ENCODE measurements at regions not wholly inside any gene's neighbourhood (a gene's known extent, or its start where the extent isn't known, plus 50 kb on each side); places are given as distances from the start of the nearest gene placed in this dataset.

DNA sequence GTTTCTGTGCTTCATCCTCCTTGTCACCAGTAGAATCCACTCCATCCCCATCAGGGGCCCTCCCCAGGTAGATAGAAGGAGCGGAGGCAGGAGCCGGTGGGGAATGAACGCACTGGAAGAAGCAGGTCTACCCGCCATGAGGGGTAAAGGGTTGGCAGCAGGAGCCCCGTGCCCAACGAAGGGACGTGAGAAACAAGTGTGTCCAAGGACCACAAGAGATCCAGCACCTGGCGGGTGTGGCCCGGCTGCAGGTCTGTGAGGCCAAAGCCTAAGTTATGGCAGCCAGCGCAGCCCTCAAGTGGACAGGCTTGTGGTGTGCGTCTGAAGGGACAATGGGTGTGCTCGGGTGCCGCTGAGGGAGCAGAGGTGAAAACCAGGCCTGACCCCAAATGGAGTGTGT, 94.3 kb downstream of the IRX2 start:
- no peak for DNase-seq (ENCODE audit: low read depth)

DNA sequence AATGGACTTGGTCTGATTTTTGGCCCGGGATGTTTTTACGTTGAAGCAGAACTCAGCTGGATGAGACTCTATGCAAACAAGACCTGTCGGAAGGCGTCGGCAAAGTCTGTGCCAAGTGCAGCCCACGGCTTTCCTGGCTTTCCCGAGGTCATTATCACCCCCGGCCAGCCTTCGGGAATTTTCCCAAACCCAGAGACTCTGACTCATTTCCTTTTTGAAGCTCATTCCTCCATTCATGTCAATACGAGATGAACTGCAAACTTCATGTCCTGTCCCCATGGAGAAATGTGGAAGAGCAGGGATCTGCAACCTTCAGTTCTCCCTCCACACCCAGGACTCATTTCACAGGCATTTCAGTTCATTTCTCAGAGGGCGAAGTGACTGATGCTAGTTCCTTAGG, 95.3 kb downstream of the IRX2 start:
- DNase-seq (ENCODE audit: low read depth), result no peak

DNA sequence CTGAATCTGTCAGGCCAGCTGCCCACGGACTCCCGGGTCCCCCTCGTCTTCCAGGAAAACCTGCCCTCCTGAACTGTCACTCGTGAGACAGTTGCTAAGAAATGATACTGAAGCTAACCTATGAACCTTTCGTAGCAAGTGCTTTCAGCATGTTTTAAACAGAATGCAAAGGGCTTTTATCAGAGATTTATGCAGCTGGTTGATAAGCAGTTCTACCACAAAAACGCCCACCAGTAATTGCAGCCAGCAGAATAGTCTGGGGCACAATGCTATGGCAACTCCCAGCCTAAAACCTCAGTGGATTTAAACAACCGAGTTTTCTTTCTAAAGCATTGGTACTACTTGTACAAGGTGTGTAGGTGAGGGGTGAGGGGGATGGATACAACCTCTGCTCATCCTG, 97.5 kb downstream of the IRX2 start:
- no peak for DNase-seq (ENCODE audit: low read depth)

DNA sequence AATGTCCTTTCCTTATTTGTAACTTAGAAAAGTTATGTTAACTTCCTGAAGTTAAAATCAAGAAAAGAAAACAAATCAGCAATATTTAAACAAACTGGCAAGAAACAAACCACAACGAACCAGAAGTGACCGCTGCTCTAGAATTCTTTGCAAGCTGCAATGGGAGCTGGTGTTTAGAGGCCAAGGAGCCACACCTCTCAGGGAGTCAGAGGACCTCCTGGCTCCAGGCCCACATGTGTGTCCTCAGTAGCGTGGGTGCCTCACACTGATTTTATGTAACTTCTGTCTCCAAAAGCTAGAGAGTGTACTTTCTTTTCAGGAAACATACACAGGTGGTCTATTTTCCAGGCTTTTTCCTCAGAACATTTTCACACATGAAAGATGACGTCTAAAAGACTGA, 100.4 kb downstream of the IRX2 start:
- DNase-seq (ENCODE audit: low read depth), result no peak

DNA sequence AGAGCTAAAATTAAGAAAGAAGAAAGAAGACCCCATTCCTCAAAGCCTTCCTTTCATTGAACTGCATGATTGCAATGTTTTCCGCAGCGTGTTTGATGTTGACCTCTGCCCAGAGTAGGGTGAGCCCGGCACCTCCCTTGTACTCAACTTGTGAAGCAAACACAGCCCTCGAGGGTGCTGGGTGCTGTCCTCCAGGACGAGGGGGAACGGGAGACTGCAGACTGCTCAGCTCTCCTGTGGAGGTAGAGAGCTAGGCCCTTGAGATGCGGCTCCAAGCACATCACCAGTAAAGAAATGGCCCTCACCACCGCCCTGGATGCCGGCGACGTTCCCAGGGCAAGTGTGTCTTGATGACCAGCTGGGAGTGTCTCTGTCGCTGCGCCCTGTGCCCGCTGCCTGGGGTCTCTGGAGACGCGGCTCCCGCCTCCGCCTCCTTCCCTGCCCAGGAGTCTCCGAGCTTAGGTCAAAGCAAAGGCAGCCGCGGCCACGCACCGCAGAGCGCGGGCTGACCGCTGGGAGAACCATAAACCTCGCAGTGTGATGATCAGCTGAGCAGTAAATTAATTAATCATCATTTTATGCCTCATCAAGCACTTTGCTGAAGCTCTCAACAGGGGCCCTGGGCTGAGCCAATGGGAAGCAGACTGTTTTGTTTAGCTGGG, 108.7 kb downstream of the IRX2 start:
- DNase-seq (ENCODE audit: low read depth), result no peak

DNA sequence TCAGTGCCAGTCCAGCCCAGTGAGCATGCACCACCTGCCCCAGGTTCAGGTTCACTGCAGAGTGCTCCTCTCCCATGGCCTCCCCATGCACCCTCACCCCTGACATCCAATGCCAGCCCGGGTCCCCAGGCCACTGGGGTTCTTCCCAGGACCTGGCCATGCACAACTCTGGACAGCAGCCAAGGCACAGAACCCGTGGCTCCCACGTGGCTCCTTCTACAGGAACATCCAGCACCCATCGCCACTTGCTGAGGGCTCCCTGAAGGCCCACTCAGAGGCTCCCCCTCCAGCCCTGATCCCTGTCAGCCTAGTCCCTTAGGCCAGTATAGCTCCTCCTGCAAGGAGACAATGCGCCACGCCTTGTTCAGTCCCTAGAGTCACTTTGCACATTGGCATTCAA, 110.8 kb downstream of the IRX2 start:
- no peak for DNase-seq (ENCODE audit: low read depth)

DNA sequence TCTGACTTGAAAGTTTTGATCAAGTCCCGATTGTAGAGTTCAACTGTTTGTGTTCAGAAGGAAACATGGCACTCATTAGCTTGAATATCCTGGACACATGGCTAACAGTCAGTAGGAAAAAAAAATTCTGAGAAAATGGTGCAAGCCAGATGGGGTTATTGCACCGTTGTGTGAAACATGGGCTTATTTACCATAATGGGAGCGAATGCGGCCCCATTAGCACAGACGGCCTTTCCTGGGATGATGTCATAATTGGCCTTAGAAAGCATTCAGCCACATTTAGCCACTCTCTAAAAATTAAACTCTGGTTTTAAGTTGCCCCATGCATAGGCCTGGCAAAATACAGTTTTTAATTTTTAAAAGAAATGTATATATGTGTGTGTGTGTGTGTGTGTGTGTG, 112.1 kb downstream of the IRX2 start:
- no peak for DNase-seq (ENCODE audit: low read depth)

DNA sequence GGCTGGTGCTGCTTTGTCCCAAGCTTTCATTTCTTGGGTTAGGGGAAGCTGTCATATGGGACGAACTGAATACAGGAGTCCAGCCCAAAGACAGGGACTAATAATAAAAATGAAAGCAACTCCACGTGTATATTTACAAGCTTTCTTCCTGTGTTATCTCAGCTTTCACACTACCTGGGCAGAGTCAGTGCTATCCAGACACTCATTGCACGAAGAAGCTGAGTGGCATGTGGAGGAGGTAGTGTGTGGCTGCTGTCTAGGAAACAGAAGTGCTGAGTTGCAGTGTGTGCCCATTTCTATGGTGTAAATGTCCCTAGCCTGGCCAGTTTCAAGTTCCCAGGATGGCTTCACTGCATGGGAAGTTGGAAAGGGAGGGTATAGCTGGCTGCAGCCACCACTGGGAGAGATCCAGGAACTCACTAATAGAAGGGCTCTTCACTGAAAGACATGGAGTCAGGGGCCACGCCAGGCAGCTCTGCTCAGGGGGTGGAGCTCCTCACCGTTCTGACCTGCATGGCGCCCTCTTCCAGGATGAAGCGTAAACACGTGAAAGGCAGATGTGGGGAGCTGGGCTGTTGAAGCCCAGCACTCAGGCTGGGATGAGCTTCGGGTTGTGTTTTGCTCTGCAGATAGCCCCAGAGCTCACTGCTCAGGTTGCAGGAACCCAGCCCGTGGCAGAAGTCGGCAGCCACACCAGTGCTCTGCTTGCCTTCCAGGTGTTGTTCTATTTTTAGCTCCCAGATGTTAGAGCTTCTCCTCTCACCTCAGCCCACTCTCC, 116.9 kb downstream of the IRX2 start:
- DNase-seq (ENCODE audit: low read depth), result no peak

DNA sequence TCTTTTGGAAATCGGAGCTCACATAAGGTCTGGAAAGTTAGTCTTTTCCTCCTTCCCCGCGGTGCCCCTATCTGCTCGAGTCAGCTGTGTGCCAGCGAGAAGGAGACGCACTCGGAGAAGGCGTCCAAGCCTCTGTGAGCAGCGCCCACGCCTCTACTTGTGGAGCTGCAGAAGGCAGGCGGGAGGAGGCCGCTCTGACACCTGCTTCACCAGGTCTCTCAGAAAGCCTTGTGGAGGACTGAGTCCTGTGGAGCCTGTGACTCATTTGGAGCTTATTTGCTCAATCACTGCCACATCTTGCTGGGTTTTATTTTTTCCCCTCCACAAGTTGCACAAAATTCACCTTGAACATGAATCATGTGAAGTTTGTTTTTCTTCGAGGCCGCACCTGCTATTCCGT, 117.5 kb downstream of the IRX2 start:
- DNase-seq (ENCODE audit: low read depth), result no peak

DNA sequence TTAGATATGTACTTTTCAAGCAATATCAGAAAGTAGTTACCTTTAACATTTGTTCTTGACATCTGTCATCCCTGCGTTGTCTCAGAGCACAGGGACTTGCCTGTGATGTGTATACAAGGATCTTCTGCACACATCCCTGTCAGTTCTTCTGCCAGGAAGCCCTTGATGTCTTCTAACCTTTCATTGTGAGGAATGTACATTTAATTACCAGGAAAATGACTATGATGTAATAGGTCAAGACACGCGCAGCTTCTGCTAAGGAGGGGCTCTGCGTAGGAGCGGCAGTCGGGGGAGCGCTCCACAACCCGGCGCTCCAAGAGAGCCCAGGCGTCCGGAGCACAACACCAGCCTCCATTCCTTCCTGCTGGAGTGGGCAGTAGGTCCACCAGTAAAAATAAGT, 119.7 kb downstream of the IRX2 start:
- no peak for DNase-seq (ENCODE audit: low read depth)

DNA sequence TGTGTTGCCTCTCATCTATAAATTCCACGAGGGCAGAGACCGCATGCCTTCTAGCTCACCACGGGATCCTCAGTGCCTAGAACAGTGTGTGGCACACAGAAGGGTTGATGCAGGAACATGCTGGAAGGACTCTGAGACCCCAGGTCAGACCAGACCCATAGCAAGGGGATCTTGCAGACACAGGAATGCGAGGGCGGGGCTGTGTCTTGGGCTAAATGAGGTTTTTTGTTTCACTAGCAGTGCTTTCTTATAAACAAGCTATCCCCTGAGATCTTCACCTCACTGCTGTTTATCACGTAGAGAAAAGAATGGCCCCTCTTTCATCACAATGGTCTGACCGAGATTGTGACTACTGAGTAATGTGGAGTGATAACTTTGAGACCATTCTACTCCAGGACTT, 122.4 kb downstream of the IRX2 start:
- no peak for DNase-seq (ENCODE audit: low read depth)

DNA sequence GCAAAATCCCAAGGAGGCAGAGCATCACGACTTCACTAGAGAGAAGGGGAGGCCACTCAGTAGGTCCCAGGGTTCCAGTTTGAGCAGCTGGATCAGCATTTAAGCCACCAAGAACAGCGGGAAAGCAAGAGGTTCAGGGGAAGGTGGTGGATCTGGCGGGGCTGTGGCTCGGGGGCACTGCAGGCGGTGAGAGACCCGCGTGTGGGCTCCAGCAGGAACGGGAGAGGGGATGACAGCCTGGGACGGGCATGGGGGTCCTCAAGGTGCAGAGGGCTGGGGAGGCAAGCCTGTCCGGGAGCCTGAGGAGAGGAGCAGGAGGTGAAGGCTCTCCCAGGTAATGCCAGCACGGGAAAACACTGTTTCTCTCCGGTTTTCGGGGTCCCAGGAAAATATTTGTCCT, 123.6 kb downstream of the IRX2 start:
- no peak for DNase-seq (ENCODE audit: low read depth)

DNA sequence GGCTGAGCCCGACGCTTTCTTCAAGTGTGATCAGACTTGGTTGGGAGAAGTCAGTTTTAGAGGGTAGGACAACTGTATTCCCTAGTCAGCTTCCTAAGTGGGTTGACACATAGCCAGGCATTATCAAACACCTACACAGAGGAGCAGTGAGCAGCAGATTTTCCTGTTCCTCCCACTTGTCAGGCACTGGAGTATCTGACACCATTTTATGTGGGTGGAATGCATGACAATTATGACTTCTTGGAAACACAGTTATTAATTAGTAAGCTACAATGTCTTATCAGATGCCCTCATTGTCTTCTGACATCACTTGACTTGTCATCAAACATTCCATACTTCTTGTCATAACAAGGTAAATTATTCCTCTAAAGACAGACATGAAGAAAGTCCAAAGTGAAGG, 124.9 kb downstream of the IRX2 start:
- no peak for DNase-seq (ENCODE audit: low read depth)

DNA sequence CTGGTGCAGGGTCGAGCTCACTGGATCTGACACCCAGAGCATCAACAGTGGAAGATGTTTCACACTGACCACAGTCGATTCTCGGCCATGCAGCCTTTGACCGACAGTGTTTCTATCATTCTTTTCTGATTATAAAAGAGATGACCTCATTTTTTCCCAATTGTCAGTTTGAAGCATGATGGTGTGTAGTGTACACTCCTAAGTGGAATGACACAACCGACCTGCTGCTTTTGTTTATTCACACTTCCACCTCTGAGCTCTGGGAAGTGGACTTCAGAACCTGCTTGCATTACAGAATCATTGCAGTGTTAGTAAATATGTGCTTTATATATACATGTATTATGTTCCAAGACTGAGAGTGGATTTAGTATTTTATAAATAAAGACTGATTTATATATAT, 128.6 kb downstream of the IRX2 start:
- DNase-seq (ENCODE audit: low read depth), result no peak

DNA sequence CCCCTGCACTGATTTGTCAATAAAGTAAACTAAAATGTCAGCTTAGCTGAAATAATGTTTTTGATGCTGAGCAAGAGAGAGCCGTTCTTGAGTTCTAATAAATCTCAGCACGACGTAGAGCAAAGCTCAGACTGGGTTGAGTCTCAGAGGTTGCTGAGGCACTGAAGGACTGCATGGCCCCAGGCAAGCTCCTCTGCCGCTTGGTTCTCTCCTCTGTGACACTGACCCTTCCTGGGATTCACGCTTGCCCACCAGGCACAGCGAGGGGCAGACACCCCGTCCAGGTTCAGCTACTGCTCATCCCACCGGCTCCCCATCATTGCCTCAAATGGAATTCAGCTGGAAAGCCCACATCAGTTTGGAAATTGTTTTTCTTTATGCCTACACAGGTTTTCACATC, 129.8 kb downstream of the IRX2 start:
- DNase-seq (ENCODE audit: low read depth), result no peak

DNA sequence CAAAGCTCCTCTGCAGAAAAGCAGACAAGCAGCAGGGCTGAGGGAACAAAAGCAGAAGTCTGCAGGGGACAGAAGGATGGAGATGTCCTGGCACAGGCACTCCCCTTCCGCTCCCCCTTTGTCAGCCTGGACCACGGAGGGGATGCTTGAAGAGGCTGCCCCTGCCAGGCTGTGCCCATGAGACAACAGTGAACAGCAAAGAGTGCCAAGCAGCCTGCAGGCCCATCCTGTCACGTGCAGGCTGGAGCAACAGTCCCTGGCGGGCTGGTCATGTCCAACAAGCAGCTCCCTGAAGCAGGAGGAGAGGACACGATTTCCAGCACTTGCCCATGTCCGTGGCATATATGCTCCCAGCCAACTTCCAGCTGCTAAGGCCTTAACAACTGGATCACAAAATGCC, 132.3 kb downstream of the IRX2 start:
- DNase-seq (ENCODE audit: low read depth), result no peak

DNA sequence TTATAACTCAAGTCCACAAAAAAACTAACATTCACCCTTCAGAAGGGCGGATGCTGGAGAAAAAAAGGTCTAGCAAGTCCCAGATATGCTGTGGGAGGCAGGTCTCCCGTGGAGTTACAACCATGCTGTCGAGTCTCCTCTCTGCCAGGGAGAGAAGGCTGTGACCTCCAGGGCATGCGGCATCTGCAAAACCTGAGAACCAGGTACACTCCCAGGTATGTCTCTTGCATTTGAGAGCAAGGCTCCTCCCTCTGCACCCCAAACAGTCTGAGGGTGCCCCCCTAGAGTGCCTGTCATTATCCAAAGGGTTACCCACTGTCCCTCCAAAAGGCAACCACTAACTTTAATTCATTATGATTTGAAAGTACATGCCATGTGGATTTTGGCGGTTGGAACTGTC, 134.0 kb downstream of the IRX2 start:
- DNase-seq (ENCODE audit: low read depth), result no peak

DNA sequence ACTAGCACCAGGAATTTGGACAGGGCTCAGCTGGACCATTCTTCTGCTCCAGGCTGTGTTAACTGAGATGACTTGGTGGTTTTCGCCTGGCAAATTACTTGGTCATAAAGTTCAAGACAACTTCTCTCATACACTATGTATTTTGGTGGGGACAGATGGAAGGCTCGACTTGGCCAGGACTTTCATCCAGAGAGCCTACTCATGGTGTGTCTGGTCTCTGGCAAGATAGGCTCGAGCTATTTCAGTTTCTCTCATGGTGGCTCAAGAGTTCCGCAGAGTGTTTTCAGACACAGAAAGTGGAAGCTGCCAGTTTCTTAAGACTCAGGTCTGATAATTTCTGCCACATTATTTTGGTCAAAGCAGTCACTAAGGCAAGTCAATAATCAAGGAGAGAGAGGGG, 135.6 kb downstream of the IRX2 start:
- no peak for DNase-seq (ENCODE audit: low read depth)

DNA sequence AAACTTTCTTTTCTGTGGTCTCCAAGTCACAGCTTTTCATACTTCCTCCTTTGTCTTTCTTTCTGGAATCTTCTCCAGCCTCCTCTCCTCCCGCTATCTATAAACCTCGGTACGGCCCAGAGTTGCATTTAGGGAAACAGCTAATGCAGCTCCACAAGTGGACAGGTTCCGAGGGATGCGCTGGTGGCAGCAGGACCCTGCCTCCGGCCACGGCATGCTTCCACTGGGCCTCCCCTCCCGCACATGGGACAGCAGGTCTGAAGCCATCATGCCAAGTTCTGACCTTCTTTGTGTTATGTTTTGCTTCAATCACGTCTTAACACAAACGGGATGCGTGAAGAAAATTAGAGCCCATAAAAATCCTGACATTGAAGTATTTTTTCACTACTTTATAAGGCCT, 136.9 kb downstream of the IRX2 start:
- no peak for DNase-seq (ENCODE audit: low read depth)

DNA sequence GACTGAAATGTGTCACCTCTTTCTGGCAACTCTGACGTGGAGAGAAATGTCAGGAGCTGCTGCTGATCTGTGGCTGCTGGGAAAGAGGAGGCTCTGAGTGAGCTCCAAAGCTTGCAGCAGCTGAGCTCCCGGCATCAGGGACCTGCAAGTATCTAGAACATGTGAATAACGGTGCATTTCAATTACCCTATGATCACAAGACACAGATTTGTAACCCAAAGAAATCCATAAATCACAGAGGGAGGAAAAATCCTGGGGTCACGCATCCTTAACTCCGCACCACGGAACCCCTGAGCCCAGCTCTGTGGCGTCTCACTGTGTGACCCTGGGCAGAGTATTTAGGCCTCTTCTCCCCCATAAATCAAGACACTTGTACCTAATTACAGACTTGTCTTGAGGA, 139.8 kb downstream of the IRX2 start:
- DNase-seq (ENCODE audit: low read depth), result no peak

DNA sequence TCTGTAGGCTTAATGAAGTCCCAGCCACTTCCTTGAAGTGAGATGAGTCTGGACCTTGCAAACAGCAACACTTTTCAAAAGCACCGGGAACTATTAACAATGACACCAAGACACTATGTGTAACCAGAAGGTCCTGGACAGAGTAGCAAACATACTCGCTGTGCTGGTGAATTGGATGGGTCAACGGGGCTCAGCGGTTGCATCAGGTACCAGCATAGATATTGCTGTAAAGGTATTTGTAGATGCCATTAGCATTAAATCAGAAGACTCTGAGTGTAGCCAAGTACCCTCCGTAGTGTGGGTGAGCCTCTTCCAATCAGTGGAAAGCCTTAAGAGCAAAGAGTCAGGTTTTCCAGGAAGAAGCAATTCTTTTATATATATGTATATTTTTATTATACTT, 140.5 kb downstream of the IRX2 start:
- no peak for DNase-seq (ENCODE audit: low read depth)

DNA sequence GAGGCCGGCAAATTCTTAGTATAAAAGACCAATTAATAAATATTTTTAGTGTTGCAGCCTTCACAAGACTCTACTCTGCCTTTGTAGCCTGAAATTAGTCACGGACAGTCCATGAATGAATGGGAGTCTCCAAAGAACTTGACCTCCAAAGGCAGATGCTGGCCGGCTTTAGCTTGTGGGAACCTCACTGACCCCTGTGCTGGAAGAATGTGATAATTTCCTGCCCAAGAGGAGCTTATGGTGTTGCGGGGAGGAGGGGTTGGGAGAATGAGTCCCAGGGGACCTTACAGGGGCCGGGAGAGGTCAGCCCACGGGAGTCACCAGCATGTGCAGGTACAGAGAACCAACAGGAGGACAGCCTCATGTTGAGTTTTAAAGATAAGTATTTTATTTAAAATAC, 143.1 kb downstream of the IRX2 start:
- no peak for DNase-seq (ENCODE audit: low read depth)

DNA sequence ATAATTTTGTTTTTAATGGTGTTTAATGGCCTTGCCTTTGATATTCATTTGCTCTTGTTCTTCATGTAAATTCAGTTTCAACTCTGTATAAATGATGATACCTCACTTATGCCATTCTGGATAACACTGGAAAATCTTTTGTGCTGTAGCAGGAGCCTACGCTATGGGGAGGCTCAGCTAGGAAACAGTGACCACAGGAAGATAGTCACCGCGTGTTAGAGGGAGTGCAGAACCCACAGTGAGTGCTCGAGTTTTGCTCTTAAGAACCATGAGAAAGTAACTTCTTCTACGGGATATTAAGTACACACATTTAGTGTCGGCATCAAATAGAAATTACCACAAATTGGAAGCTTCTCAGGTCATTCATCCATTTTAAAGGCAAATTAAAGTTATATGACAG, 143.9 kb downstream of the IRX2 start:
- no peak for DNase-seq (ENCODE audit: low read depth)

DNA sequence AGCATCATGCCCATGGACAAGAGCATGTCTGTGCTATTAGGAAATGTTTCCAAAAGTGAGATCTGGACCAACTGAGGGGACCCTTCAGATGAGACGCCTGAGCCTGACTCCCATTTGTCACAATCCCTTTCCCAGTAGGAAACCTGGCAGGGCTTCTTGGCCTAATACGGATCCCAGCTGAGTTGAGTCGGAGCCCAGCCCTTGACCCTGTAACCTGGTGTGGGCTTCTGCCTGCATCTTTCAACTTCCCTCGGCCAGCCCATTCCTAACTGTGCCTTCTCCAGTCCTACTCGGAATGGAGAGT, 148.3 kb downstream of the IRX2 start:
- DNase-seq (ENCODE audit: low read depth), result no peak
